Neural progenitor cell (in vitro differentiated cells): ENCODE measurements at regions not wholly inside any gene's neighbourhood (a gene's known extent, or its start where the extent isn't known, plus 50 kb on each side); places are given as distances from the start of the nearest gene placed in this dataset.

Source experiments
- EZH2phosphoT487 ChIP-seq: fragments of 200-600 bp; sonication (generic); IDR thresholded peaks from 2 replicates; pipeline ENCODE4 v1.6.1; 2017; ENCODE audit warnings: antibody characterized with exemption
- TF ChIP-seq, protein P1 (sequence below): fragments of 200-600 bp; sonication (generic); IDR thresholded peaks from 2 replicates; pipeline ENCODE4 v1.5.1; 2017; ENCODE audit warnings: antibody characterized with exemption, mild to moderate bottlenecking

DNA sequence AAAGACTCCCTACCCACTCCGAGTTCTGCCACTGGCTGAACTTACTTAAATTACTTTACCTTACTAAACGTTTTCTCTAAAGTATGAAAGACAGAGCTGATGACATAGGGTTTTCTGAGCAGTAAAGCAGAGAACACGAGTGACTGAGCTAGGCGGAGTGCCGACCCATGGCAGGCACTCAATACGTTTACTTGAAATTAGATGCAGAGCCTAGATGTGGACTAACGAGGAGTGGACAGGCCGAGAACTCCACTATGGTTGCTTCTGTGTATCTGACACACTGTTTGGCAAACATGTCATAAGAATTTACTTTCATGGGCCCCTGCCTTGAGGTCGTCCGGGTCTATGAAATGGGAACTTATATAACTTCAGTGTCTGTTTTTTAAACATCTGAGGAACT lies 471.0 kb downstream of the STK39 start:
- TF ChIP-seq, protein P1, sequence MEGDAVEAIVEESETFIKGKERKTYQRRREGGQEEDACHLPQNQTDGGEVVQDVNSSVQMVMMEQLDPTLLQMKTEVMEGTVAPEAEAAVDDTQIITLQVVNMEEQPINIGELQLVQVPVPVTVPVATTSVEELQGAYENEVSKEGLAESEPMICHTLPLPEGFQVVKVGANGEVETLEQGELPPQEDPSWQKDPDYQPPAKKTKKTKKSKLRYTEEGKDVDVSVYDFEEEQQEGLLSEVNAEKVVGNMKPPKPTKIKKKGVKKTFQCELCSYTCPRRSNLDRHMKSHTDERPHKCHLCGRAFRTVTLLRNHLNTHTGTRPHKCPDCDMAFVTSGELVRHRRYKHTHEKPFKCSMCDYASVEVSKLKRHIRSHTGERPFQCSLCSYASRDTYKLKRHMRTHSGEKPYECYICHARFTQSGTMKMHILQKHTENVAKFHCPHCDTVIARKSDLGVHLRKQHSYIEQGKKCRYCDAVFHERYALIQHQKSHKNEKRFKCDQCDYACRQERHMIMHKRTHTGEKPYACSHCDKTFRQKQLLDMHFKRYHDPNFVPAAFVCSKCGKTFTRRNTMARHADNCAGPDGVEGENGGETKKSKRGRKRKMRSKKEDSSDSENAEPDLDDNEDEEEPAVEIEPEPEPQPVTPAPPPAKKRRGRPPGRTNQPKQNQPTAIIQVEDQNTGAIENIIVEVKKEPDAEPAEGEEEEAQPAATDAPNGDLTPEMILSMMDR, result no peak
- TF ChIP-seq EZH2phosphoT487, result no peak
